GM23248 (cell line): ENCODE measurements at regions not wholly inside any gene's neighbourhood (a gene's known extent, or its start where the extent isn't known, plus 50 kb on each side); places are given as distances from the start of the nearest gene placed in this dataset.

Experiments
- DNase-seq: peaks from one replicate; pipeline ENCODE4 v3.0.0-alpha.2; 2015
- H2AFZ ChIP-seq: fragments of 200-600 bp; sonication (generic); 2 replicates; pipeline ENCODE4 v1.6.1; 2016; ENCODE audit warnings: antibody characterized with exemption
- H3F3A ChIP-seq: fragments of 200-600 bp; sonication (generic); 2 replicates; pipeline ENCODE4 v1.6.1; 2016; ENCODE audit warnings: mild to moderate bottlenecking, antibody characterized with exemption, mixed run types; ENCODE audit not compliant: insufficient read depth
- H3K27ac ChIP-seq: fragments of 200-600 bp; sonication (generic); 2 replicates; pipeline ENCODE4 v1.5.1; 2016; ENCODE audit warnings: mild to moderate bottlenecking
- H3K27me3 ChIP-seq: fragments of 200-600 bp; sonication (generic); replicated peaks from 2 replicates; pipeline ENCODE4 v1.6.1; 2016; ENCODE audit warnings: mild to moderate bottlenecking; ENCODE audit not compliant: insufficient read depth
- H3K36me3 ChIP-seq: fragments of 200-600 bp; sonication (generic); 2 replicates; pipeline ENCODE4 v1.6.1; 2016; ENCODE audit warnings: low read depth, mild to moderate bottlenecking
- H3K4me1 ChIP-seq: fragments of 200-600 bp; sonication (generic); 2 replicates; pipeline ENCODE4 v1.6.1; 2016; ENCODE audit warnings: mild to moderate bottlenecking; ENCODE audit not compliant: insufficient read depth
- H3K4me2 ChIP-seq: fragments of 200-600 bp; sonication (generic); one replicate; pipeline ENCODE4 v1.6.1; 2016; ENCODE audit warnings: mild to moderate bottlenecking; ENCODE audit not compliant: unreplicated experiment
- H3K4me3 ChIP-seq: fragments of 200-600 bp; sonication (generic); 2 replicates; pipeline ENCODE4 v1.5.1; 2016; ENCODE audit warnings: mild to moderate bottlenecking
- H3K79me2 ChIP-seq: fragments of 200-600 bp; sonication (generic); 2 replicates; pipeline ENCODE4 v1.6.1; 2016; ENCODE audit warnings: mild to moderate bottlenecking; ENCODE audit not compliant: insufficient read depth
- H3K9ac ChIP-seq: fragments of 200-600 bp; sonication (generic); 2 replicates; pipeline ENCODE4 v1.6.1; 2016; ENCODE audit warnings: mild to moderate bottlenecking
- H3K9me2 ChIP-seq: fragments of 200-600 bp; sonication (generic); 2 replicates; pipeline ENCODE4 v1.6.1; 2016; ENCODE audit warnings: mixed run types, mild to moderate bottlenecking, moderate library complexity; ENCODE audit not compliant: insufficient read depth
- H3K9me3 ChIP-seq: fragments of 200-600 bp; sonication (generic); one replicate; pipeline ENCODE4 v1.6.1; 2017; ENCODE audit warnings: low read depth
- H4K20me1 ChIP-seq: fragments of 200-600 bp; sonication (generic); 2 replicates; pipeline ENCODE4 v1.6.0; 2016; ENCODE audit not compliant: insufficient read depth
- EZH2 ChIP-seq: fragments of 200-600 bp; sonication (generic); IDR thresholded peaks from 2 replicates; pipeline ENCODE4 v1.6.1; 2018; ENCODE audit warnings: antibody characterized with exemption, mild to moderate bottlenecking; ENCODE audit not compliant: insufficient read depth, poor library complexity, severe bottlenecking
- EZH2phosphoT487 ChIP-seq: fragments of 200-600 bp; sonication (generic); IDR thresholded peaks from 2 replicates; pipeline ENCODE4 v1.6.1; 2018; ENCODE audit warnings: antibody characterized with exemption, moderate library complexity, mild to moderate bottlenecking, low read depth; ENCODE audit not compliant: insufficient read depth
- WGBS, 2 experiments: methylation state at CpG; one replicate each; pipeline ENCODE4 v1.1.6; 2015 to 2017; ENCODE audit warnings: low lambda C conversion rate in 2 of 2, low coverage in 1 of 2; ENCODE audit errors: missing lambda C conversion rate in 2 of 2; 5-methylcytosine and 5-hydroxymethylcytosine counted together
- in situ Hi-C: fragments of 300-500 bp; cut with MboI; formaldehyde crosslinking; loops from 2 replicates; pipeline ENCODE4 v1.15.0; 2020

DNA sequence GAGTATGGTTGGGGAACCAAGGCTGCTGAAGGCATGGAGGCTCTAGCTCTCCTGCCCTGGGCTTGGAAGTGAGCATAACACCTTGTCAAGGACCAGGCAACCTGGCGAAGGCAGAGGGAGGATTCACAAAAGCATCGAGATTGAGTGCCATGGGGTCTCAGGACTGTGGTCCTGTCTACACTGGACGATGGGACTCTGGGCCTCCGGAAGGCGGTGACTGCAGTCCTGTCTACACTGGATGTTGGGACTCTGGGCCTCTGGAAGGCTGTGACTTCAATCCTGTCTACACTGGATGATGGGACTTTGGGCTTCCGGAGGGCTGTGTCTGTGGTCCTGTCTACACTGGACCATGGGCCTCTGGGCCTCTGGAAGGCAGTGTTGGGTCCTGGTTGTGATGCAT lies 290.4 kb downstream of the TEX29 start:
- Histone ChIP-seq H3K79me2 (no peaks in the 10 kb centered on the region), H3K4me2 (no peak overlapping the region), H3K9ac (no peak overlapping the region), H3K27ac (no peak overlapping the region), H3F3A (no peaks in the 10 kb centered on the region), H3K36me3 (no peaks in the 10 kb centered on the region), H3K4me1 (no peaks in the 10 kb centered on the region), H3K9me3 (peaks cover 3% of the 10 kb centered on the region), H3K9me2 (no peaks in the 10 kb centered on the region), H4K20me1 (no peaks in the 10 kb centered on the region), H2AFZ (no peak overlapping the region), H3K27me3 (no peaks in the 10 kb centered on the region), H3K4me3 (no peak overlapping the region)
- TF ChIP-seq EZH2 (no peak), EZH2phosphoT487 (no peak)
- no peak for DNase-seq
- WGBS, 2 experiments: 37 to 44% methylated on average over 6 of the region's 6 CpGs
- in situ Hi-C loops: no loop called here

- 20 to 22% methylated on average over 6 of the region's 6 CpGs for WGBS, 2 experiments
- no peak for DNase-seq
- H3K4me2 ChIP-seq: no peak overlapping the region
- no peaks in the 10 kb centered on the region for H4K20me1 ChIP-seq
- no peaks in the 10 kb centered on the region for H3K27me3 ChIP-seq
- H3K27ac ChIP-seq: no peak overlapping the region
- H3F3A ChIP-seq: no peaks in the 10 kb centered on the region
- H3K36me3 ChIP-seq: no peaks in the 10 kb centered on the region
- H3K9me2 ChIP-seq: no peaks in the 10 kb centered on the region
- no peaks in the 10 kb centered on the region for H3K4me1 ChIP-seq
- no peaks in the 10 kb centered on the region for H3K79me2 ChIP-seq
- no peak overlapping the region for H2AFZ ChIP-seq
- peaks cover 3% of the 10 kb centered on the region for H3K9me3 ChIP-seq
- no peak overlapping the region for H3K4me3 ChIP-seq
- in situ Hi-C loops: no loop called here
- TF ChIP-seq EZH2phosphoT487 (no peak), EZH2 (no peak)
- no peak overlapping the region for H3K9ac ChIP-seq
Observed at GRCh38 chr13:111611651-111612050, 291.2 kb downstream of the TEX29 start.

DNA sequence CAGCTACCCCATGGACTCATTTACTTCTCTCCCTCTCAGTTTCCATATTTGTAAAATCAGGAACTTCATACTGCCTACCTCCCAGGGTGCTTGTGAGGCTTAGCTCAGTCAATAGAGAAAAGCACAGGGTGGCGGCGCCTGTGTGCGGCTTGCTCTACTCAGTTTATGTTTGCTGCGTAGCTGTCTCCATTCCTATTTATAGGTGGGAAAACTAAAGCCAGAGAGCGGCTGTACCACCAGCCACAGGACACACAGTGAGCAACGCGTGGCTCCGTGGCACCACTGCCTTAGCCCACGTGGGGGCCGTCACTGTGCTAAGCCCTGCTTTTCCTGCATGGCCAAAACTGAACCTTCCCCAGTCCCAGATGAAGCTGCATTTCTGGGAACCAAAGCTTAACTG lies 292.4 kb downstream of the TEX29 start:
- Histone ChIP-seq H2AFZ (no peak overlapping the region), H3K9me2 (no peaks in the 10 kb centered on the region), H3K4me3 (no peak overlapping the region), H3K4me2 (no peak overlapping the region), H3K36me3 (no peaks in the 10 kb centered on the region), H3K27me3 (no peaks in the 10 kb centered on the region), H3K79me2 (no peaks in the 10 kb centered on the region), H3K27ac (no peak overlapping the region), H3K4me1 (no peaks in the 10 kb centered on the region), H4K20me1 (no peaks in the 10 kb centered on the region), H3K9ac (no peak overlapping the region), H3K9me3 (peaks cover under 1% of the 10 kb centered on the region), H3F3A (no peaks in the 10 kb centered on the region)
- in situ Hi-C loops: no loop called here
- no peak for DNase-seq
- 56 to 63% methylated on average over 10 of the region's 10 CpGs for WGBS, 2 experiments
- TF ChIP-seq EZH2phosphoT487 (no peak), EZH2 (no peak)

GRCh38 chr13:111614009-111614408 lies 293.6 kb downstream of the TEX29 start:
- H3K4me3 ChIP-seq: no peak overlapping the region
- H3K9ac ChIP-seq: no peak overlapping the region
- in situ Hi-C loops: no loop called here
- no peak for DNase-seq
- 33 to 40% methylated on average over 7 of the region's 7 CpGs for WGBS, 2 experiments
- H3F3A ChIP-seq: no peaks in the 10 kb centered on the region
- no peaks in the 10 kb centered on the region for H3K79me2 ChIP-seq
- no peak overlapping the region for H3K4me2 ChIP-seq
- no peaks in the 10 kb centered on the region for H3K4me1 ChIP-seq
- no peaks in the 10 kb centered on the region for H3K36me3 ChIP-seq
- H3K27me3 ChIP-seq: no peaks in the 10 kb centered on the region
- H3K9me2 ChIP-seq: no peaks in the 10 kb centered on the region
- no peaks in the 10 kb centered on the region for H4K20me1 ChIP-seq
- no peak for TF ChIP-seq EZH2phosphoT487
- no peak for TF ChIP-seq EZH2
- no peak overlapping the region for H3K27ac ChIP-seq
- H3K9me3 ChIP-seq: no peaks in the 10 kb centered on the region
- no peak overlapping the region for H2AFZ ChIP-seq

- H3F3A ChIP-seq: no peaks in the 10 kb centered on the region
- no peaks in the 10 kb centered on the region for H3K9me2 ChIP-seq
- no peaks in the 10 kb centered on the region for H3K27me3 ChIP-seq
- H3K4me1 ChIP-seq: no peaks in the 10 kb centered on the region
- H3K36me3 ChIP-seq: no peaks in the 10 kb centered on the region
- no peak overlapping the region for H3K4me2 ChIP-seq
- TF ChIP-seq EZH2 (no peak), EZH2phosphoT487 (no peak)
- no peak overlapping the region for H2AFZ ChIP-seq
- H3K9ac ChIP-seq: no peak overlapping the region
- no peaks in the 10 kb centered on the region for H3K9me3 ChIP-seq
- no peaks in the 10 kb centered on the region for H4K20me1 ChIP-seq
- in situ Hi-C loops: no loop called here
- no peak overlapping the region for H3K4me3 ChIP-seq
- no peak for DNase-seq
- H3K27ac ChIP-seq: no peak overlapping the region
- no peaks in the 10 kb centered on the region for H3K79me2 ChIP-seq
- WGBS, 2 experiments: 22 to 24% methylated on average over 5 of the region's 5 CpGs
Observed at GRCh38 chr13:111614613-111615012, 294.2 kb downstream of the TEX29 start.
